OCI-LY3 (cell line): ENCODE measurements at regions not wholly inside any gene's neighbourhood (a gene's known extent, or its start where the extent isn't known, plus 50 kb on each side); places are given as distances from the start of the nearest gene placed in this dataset.

ENCODE experiments used
- H2AFZ ChIP-seq: fragments of 200-600, 300-600 bp; shearing (Covaris generic); 2 replicates; pipeline ENCODE4 v1.6.0; 2014; ENCODE audit warnings: antibody characterized with exemption, low read depth, low read length
- H3K27ac ChIP-seq: fragments of 200-600, 300-600 bp; sonication (generic); 2 replicates; pipeline ENCODE4 v1.5.1; 2014; ENCODE audit warnings: mild to moderate bottlenecking, low read length, moderate library complexity, mixed read lengths
- H3K27me3 ChIP-seq: fragments of 200-600, 300-600 bp; sonication (generic); 2 replicates; pipeline ENCODE4 v1.6.1; 2014; ENCODE audit warnings: low read depth, low read length, mixed read lengths
- H3K36me3 ChIP-seq: fragments of 200-600, 300-600 bp; sonication (generic); replicated peaks from 2 replicates; pipeline ENCODE3; 2014; ENCODE audit warnings: low read depth, low read length, mixed read lengths
- H3K4me1 ChIP-seq: fragments of 300-600, 200-600 bp; sonication (generic); 2 replicates; pipeline ENCODE4 v1.6.1; 2014; ENCODE audit warnings: low read length, mixed read lengths
- H3K4me2 ChIP-seq: fragments of 200-600, 300-600 bp; sonication (generic); 2 replicates; pipeline ENCODE4 v1.6.1; 2014; ENCODE audit warnings: low read length, mixed read lengths
- H3K4me3 ChIP-seq: fragments of 300-600, 200-600 bp; sonication (generic); 2 replicates; pipeline ENCODE4 v1.5.1; 2014; ENCODE audit warnings: antibody characterized with exemption, mild to moderate bottlenecking, low read length, moderate library complexity
- H3K79me2 ChIP-seq: fragments of 300-600, 200-600 bp; shearing (Covaris generic); 2 replicates; pipeline ENCODE4 v1.6.1; 2014; ENCODE audit warnings: mild to moderate bottlenecking, low read length, mixed read lengths
- H3K9ac ChIP-seq: fragments of 300-600, 200-600 bp; shearing (Covaris generic); 2 replicates; pipeline ENCODE4 v1.6.0; 2014; ENCODE audit warnings: mild to moderate bottlenecking, low read length, moderate library complexity
- H3K9me3 ChIP-seq: fragments of 200-600, 300-600 bp; shearing (Covaris generic); 2 replicates; pipeline ENCODE4 v1.6.1; 2014; ENCODE audit warnings: low read length, mixed read lengths; ENCODE audit not compliant: insufficient read depth
- H4K20me1 ChIP-seq: fragments of 200-600, 300-600 bp; sonication (generic); 2 replicates; pipeline ENCODE4 v1.6.1; 2016; ENCODE audit warnings: low read length, mixed read lengths; ENCODE audit not compliant: insufficient read depth
- EZH2phosphoT487 ChIP-seq: fragments of 200-600 bp; shearing (Covaris generic); IDR thresholded peaks from 2 replicates; pipeline ENCODE4 v1.6.1; 2018; ENCODE audit warnings: antibody characterized with exemption, mixed run types, low read depth
- TF ChIP-seq, protein P1 (sequence below): fragments of 200-600, 300-600 bp; sonication (generic); IDR thresholded peaks from 2 replicates; pipeline ENCODE4 v1.5.1; 2014; ENCODE audit warnings: antibody characterized with exemption, low read length, low read depth

GRCh38 chr5:20262896-20263295 is 274.9 kb upstream of the CDH18 start:
- H3K4me3 ChIP-seq, result no peak overlapping the region
- no peak for TF ChIP-seq EZH2phosphoT487
- TF ChIP-seq, protein P1, sequence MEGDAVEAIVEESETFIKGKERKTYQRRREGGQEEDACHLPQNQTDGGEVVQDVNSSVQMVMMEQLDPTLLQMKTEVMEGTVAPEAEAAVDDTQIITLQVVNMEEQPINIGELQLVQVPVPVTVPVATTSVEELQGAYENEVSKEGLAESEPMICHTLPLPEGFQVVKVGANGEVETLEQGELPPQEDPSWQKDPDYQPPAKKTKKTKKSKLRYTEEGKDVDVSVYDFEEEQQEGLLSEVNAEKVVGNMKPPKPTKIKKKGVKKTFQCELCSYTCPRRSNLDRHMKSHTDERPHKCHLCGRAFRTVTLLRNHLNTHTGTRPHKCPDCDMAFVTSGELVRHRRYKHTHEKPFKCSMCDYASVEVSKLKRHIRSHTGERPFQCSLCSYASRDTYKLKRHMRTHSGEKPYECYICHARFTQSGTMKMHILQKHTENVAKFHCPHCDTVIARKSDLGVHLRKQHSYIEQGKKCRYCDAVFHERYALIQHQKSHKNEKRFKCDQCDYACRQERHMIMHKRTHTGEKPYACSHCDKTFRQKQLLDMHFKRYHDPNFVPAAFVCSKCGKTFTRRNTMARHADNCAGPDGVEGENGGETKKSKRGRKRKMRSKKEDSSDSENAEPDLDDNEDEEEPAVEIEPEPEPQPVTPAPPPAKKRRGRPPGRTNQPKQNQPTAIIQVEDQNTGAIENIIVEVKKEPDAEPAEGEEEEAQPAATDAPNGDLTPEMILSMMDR, result no peak

GRCh38 chr5:20254748-20255147 is 266.7 kb upstream of the CDH18 start:
- Histone ChIP-seq H3K4me1 (no peaks in the 10 kb centered on the region), H3K4me3 (no peak overlapping the region)

More at GRCh38 chr5:20262896-20263295, 274.9 kb upstream of the CDH18 start:
- Histone ChIP-seq H3K27me3 (no peaks in the 10 kb centered on the region), H2AFZ (no peak overlapping the region), H3K9ac (no peak overlapping the region), H3K4me1 (no peaks in the 10 kb centered on the region), H3K79me2 (no peaks in the 10 kb centered on the region), H3K4me2 (no peak overlapping the region), H4K20me1 (no peaks in the 10 kb centered on the region), H3K36me3 (no peaks in the 10 kb centered on the region), H3K27ac (no peak overlapping the region), H3K9me3 (no peaks in the 10 kb centered on the region)

DNA sequence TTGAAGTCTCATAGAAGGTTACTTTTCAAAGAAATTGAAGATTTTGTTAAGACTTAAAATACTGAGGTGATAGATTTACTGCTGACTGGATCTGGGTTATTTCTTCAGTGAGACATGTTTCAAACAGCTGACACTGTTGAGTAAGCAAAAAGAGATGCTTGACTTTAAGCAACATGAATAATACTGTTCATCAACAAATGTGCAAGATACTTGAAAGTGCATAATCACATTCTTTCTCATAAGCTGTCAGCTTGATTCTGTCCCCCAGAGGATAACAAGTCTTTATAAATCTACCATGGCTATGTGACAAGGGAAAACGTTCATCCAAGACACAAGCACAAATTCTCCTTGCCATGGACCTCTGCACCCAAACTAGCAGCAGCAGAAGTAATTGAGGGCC is 260.1 kb upstream of the CDH18 start:
- H3K4me2 ChIP-seq, result no peak overlapping the region

More at GRCh38 chr5:20254748-20255147, 266.7 kb upstream of the CDH18 start:
- Histone ChIP-seq H3K36me3 (no peaks in the 10 kb centered on the region), H3K27ac (no peak overlapping the region), H2AFZ (no peak overlapping the region), H3K79me2 (no peaks in the 10 kb centered on the region), H3K27me3 (no peaks in the 10 kb centered on the region), H3K4me2 (no peak overlapping the region), H3K9me3 (no peaks in the 10 kb centered on the region), H3K9ac (no peak overlapping the region), H4K20me1 (no peaks in the 10 kb centered on the region)
- TF ChIP-seq EZH2phosphoT487, result no peak
- TF ChIP-seq, protein P1, result no peak

GRCh38 chr5:20245432-20245974 is 257.5 kb upstream of the CDH18 start:
- Histone ChIP-seq H3K27me3 (no peaks in the 10 kb centered on the region), H3K4me1 (0 out of 2 replicates have a peak, but pooled peaks cover 2% of the 10 kb centered on the region), H4K20me1 (no peaks in the 10 kb centered on the region), H2AFZ (no peak overlapping the region), H3K4me3 (no peak overlapping the region), H3K79me2 (no peaks in the 10 kb centered on the region), H3K27ac (no peak overlapping the region), H3K36me3 (no peaks in the 10 kb centered on the region), H3K9me3 (no peaks in the 10 kb centered on the region), H3K4me2 (no peak overlapping the region), H3K9ac (no peak overlapping the region)
- TF ChIP-seq, protein P1, result no peak
- no peak for TF ChIP-seq EZH2phosphoT487

More for the DNA sequence above, 260.1 kb upstream of the CDH18 start:
- H3K27me3 ChIP-seq, result no peaks in the 10 kb centered on the region
- H3K27ac ChIP-seq, result no peak overlapping the region
- no peaks in the 10 kb centered on the region for H3K36me3 ChIP-seq
- H3K79me2 ChIP-seq, result no peaks in the 10 kb centered on the region
- no peak overlapping the region for H2AFZ ChIP-seq
- no peaks in the 10 kb centered on the region for H3K4me1 ChIP-seq
- H3K9me3 ChIP-seq, result no peaks in the 10 kb centered on the region
- H3K4me3 ChIP-seq, result no peak overlapping the region
- H3K9ac ChIP-seq, result no peak overlapping the region
- no peaks in the 10 kb centered on the region for H4K20me1 ChIP-seq
- TF ChIP-seq, protein P1, result no peak
- TF ChIP-seq EZH2phosphoT487, result no peak
